Adrenal gland (tissue), 9 donors: ENCODE measurements at regions not wholly inside any gene's neighbourhood (a gene's known extent, or its start where the extent isn't known, plus 50 kb on each side); places are given as distances from the start of the nearest gene placed in this dataset.

Experiments used
- DNase-seq, 7 donors: peaks; one replicate each; pipeline ENCODE4 v3.0.0-alpha.2; 2019 to 2020
- H3K27ac ChIP-seq, 5 donors: fragments of 200-600 bp; sonication (generic) in 4 of 5; 1 replicate in 3 of 5; 2 replicates in 2 of 5; pipeline versions ENCODE4 v1.5.1 to v1.8.0; 2016 to 2020; ENCODE audit warnings: mild to moderate bottlenecking in 1 of 5
- H3K27me3 ChIP-seq: fragments of 200-600 bp; 2 replicates; pipeline ENCODE4 v1.8.0; 2021
- H3K36me3 ChIP-seq, 2 donors: fragments of 200-600 bp; replicated peaks in 1 of 2; 1 replicate in 1 of 2; 2 replicates in 1 of 2; pipeline versions ENCODE4 v1.5.1 to v1.8.0; 2018 to 2022
- H3K4me1 ChIP-seq, 2 donors: fragments of 200-600 bp; replicated peaks in 1 of 2; 1 replicate in 1 of 2; 2 replicates in 1 of 2; pipeline versions ENCODE4 v1.5.1 to v1.8.0; 2018 to 2021
- H3K4me3 ChIP-seq, 4 donors: fragments of 200-600 bp; sonication (generic) in 3 of 4; one replicate each; pipeline ENCODE4 v1.5.1; 2016 to 2018
- H3K9me3 ChIP-seq, 3 donors: fragments of 200-600 bp; sonication (generic) in 1 of 3; replicated peaks in 1 of 3; 1 replicate in 2 of 3; 2 replicates in 1 of 3; pipeline versions ENCODE4 v1.5.1 to v1.8.0; 2016 to 2021
- POLR2A ChIP-seq, 2 donors: fragments of 450-650 bp; IDR thresholded peaks; one replicate each; pipeline ENCODE4 v1.6.1; 2017; ENCODE audit warnings: antibody characterized with exemption in 2 of 2, mild to moderate bottlenecking in 2 of 2, moderate library complexity in 1 of 2
- WGBS, 4 donors: extraction: QIAGEN DNeasy Blood & Tissue Kit in 2 of 4; methylation state at CpG; one replicate each; pipeline versions ENCODE4 v1.1.5 to v1.1.7; 2013 to 2017; 5-methylcytosine and 5-hydroxymethylcytosine counted together
- intact Hi-C, 2 donors: fragments of 100-400 bp; cut with DNase I; formaldehyde crosslinking; loops; one replicate each; pipeline versions ENCODE4 v1.14.1 to v1.15.0; 2022 to 2023
- TF ChIP-seq, protein P1 (sequence below), 6 experiments: fragments of 450-650 bp in 4 of 6; fragments of 200-600 bp in 2 of 6; sonication (generic) in 1 of 6; IDR thresholded peaks; 1 replicate in 5 of 6; 2 replicates in 1 of 6; pipeline versions ENCODE4 v1.5.1 to v1.8.0; 2016 to 2021; ENCODE audit warnings: antibody characterized with exemption in 6 of 6, mild to moderate bottlenecking in 2 of 6, moderate library complexity in 1 of 6
- donor health status: healthy with polysubstance abuse.
- donor health status: Bipolar disorder and iron deficiency.
- donor health status: DM: yes; HTN: yes; CAD: no.
- donor health status: DM: no; HTN: no; CAD: no.
- donor health status: DM: no; HTN: no; CAD: no.

DNA sequence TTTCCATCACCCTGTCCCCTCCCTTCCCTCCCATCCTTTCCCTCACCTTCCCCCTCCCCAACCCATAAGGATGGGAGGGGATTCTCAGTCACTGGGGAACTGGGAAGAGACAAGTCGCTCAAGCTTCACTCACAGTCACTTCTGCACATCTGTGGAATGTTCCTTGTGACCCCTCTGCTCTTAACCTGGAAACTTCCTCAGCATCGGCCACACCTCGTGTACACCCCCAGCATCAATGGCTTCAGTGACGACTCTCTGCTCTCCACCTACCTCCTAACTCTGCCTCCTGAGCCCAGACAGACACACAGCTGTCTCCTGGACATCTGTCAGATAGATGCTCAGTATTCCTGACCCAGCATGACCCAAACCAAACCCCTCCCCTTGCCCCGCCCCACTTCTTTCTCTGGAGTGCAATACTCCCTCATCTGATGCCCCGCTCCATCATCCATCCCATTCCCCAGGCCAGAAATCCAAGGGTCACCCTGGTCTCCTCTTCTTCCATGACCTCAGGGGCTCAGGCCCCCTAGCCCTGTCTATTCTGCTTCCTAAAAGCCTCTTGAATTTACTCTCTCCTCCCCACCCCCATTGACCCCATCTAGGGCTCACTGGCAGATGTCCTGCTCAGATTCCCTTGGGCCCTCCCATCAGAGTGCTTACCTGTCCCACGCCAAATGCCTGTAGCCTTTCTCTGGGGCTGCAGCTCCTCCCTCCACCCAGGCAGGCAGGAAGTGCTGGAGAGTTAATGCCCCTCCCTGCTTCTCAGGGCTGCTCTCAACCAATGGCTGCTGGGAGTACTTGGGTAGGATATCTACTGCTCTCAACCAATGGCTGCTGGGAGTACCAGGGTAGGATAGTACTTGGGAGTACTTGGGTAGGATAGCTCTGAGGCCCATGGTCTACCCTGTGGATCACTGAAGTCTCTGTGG lies 83.1 kb upstream of the CSF3R start:
- no peaks in the 10 kb centered on the region for H3K4me1 ChIP-seq
- intact Hi-C loops: no loop called here
- TF ChIP-seq, protein P1, sequence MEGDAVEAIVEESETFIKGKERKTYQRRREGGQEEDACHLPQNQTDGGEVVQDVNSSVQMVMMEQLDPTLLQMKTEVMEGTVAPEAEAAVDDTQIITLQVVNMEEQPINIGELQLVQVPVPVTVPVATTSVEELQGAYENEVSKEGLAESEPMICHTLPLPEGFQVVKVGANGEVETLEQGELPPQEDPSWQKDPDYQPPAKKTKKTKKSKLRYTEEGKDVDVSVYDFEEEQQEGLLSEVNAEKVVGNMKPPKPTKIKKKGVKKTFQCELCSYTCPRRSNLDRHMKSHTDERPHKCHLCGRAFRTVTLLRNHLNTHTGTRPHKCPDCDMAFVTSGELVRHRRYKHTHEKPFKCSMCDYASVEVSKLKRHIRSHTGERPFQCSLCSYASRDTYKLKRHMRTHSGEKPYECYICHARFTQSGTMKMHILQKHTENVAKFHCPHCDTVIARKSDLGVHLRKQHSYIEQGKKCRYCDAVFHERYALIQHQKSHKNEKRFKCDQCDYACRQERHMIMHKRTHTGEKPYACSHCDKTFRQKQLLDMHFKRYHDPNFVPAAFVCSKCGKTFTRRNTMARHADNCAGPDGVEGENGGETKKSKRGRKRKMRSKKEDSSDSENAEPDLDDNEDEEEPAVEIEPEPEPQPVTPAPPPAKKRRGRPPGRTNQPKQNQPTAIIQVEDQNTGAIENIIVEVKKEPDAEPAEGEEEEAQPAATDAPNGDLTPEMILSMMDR (IDR thresholded peaks at IDR 0.05): no peak
- no peak for TF ChIP-seq POLR2A (IDR thresholded peaks at IDR 0.05)
- H3K4me3 ChIP-seq: no peak overlapping the region
- H3K9me3 ChIP-seq: no peaks in the 10 kb centered on the region
- WGBS, 4 donors: 66 to 77% (median 76%) methylated on average over 7 of the region's 7 CpGs
- no peaks in the 10 kb centered on the region for H3K36me3 ChIP-seq
- no peaks in the 10 kb centered on the region for H3K27me3 ChIP-seq
- DNase-seq: no peak
- H3K27ac ChIP-seq: no peak overlapping the region

- WGBS, 4 donors: 60 to 75% (median 70%) methylated on average over 3 of the region's 3 CpGs
- DNase-seq: no peak
- Histone ChIP-seq H3K36me3 (no peaks in the 10 kb centered on the region), H3K27me3 (no peaks in the 10 kb centered on the region), H3K4me3 (no peak overlapping the region), H3K27ac (no peak overlapping the region), H3K4me1 (no peaks in the 10 kb centered on the region), H3K9me3 (no peaks in the 10 kb centered on the region)
- intact Hi-C loops: no loop called here
- no peak for TF ChIP-seq POLR2A (IDR thresholded peaks at IDR 0.05)
- TF ChIP-seq, protein P1 (IDR thresholded peaks at IDR 0.05): no peak
Measured at GRCh38 chr1:36562181-36562685, 79.5 kb upstream of the CSF3R start.

- Histone ChIP-seq H3K27ac (no peak overlapping the region), H3K4me3 (no peak overlapping the region), H3K9me3 (no peaks in the 10 kb centered on the region), H3K36me3 (no peaks in the 10 kb centered on the region), H3K27me3 (no peaks in the 10 kb centered on the region), H3K4me1 (no peaks in the 10 kb centered on the region)
- intact Hi-C loops: no loop called here
- DNase-seq: no peak
- WGBS, 4 donors: 79 to 89% (median 87%) methylated on average over 8 to 9 of the region's 9 CpGs
- TF ChIP-seq, protein P1 (IDR thresholded peaks at IDR 0.05): no peak
- TF ChIP-seq POLR2A (IDR thresholded peaks at IDR 0.05): no peak
Measured at GRCh38 chr1:36561361-36561724, 78.6 kb upstream of the CSF3R start.

DNA sequence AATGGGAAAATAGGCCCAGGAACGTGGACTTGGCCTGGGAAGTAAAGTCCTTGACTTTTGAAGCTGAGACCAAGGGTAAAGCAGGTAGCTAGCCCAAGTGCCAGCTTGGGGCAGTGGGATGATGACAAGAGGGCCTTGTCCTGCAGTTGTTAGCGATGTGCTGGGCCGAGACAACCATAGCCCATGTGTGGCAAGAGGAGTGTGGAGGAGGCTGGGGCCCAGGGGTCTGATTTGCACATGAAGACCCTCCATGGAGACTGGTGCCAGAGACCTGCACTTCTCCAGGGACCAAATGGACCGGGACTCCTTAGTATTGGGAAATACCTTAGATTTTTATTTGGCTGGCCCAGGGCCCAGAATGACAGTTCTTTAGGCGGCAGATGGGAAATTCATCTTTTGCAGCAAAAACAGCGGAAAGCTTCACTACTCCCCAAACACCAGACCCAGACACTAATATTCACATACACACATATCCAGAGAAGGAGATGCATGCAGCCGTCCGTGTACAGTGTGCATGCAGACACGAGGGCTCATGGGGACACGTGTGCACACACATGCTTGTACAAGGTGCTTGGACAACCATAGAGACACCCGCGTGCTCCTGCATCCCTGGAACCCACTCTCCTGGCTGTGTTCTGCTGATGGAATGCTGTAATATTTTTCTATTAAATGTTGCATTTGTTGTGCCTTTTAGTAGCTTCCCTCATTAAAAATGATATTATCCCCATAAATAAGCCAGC lies 78.1 kb upstream of the CSF3R start:
- Histone ChIP-seq H3K4me3 (no peak overlapping the region), H3K27ac (no peak overlapping the region), H3K4me1 (no peaks in the 10 kb centered on the region), H3K9me3 (no peaks in the 10 kb centered on the region), H3K36me3 (no peaks in the 10 kb centered on the region), H3K27me3 (no peaks in the 10 kb centered on the region)
- no peak for DNase-seq
- 71 to 81% (median 80%) methylated on average over 11 to 12 of the region's 12 CpGs for WGBS, 4 donors
- intact Hi-C loops: no loop called here
- TF ChIP-seq, protein P1 (IDR thresholded peaks at IDR 0.05): no peak
- no peak for TF ChIP-seq POLR2A (IDR thresholded peaks at IDR 0.05)
